HUES64 (cell line): ENCODE measurements at regions not wholly inside any gene's neighbourhood (a gene's known extent, or its start where the extent isn't known, plus 50 kb on each side); places are given as distances from the start of the nearest gene placed in this dataset.

ENCODE experiments used
- H3K27ac ChIP-seq: 2 replicates; pipeline ENCODE4 v1.7.0; 2013; ENCODE audit warnings: low read depth, low read length, inconsistent platforms
- H3K27me3 ChIP-seq: 2 replicates; pipeline ENCODE4 v1.6.1; 2013; ENCODE audit warnings: mild to moderate bottlenecking, low read length; ENCODE audit not compliant: insufficient read depth
- H3K36me3 ChIP-seq: 2 replicates; pipeline ENCODE4 v1.6.1; 2013; ENCODE audit warnings: mild to moderate bottlenecking, low read length; ENCODE audit not compliant: insufficient read depth
- H3K4me1 ChIP-seq: 2 replicates; pipeline ENCODE4 v1.6.1; 2013; ENCODE audit warnings: mild to moderate bottlenecking, low read length, moderate library complexity; ENCODE audit not compliant: insufficient read depth
- H3K4me3 ChIP-seq: 2 replicates; pipeline ENCODE4 v1.5.1; 2013; ENCODE audit warnings: mild to moderate bottlenecking, low read length, moderate library complexity
- H3K9ac ChIP-seq: 2 replicates; pipeline ENCODE4 v1.6.1; 2013; ENCODE audit warnings: mild to moderate bottlenecking, low read depth, low read length
- H3K9me3 ChIP-seq: 2 replicates; pipeline ENCODE4 v1.6.1; 2013; ENCODE audit warnings: low read depth, low read length; ENCODE audit not compliant: insufficient read depth
- WGBS: fragments of 150-250, 120-280 bp; methylation state at CpG from one replicate; pipeline ENCODE4 v1.1.7; 2013; ENCODE audit warnings: missing lambda C conversion rate; 5-methylcytosine and 5-hydroxymethylcytosine counted together

- Histone ChIP-seq H3K36me3 (no peaks in the 10 kb centered on the region), H3K27me3 (no peaks in the 10 kb centered on the region), H3K9me3 (no peaks in the 10 kb centered on the region), H3K9ac (no peak overlapping the region), H3K27ac (no peak overlapping the region), H3K4me3 (no peak overlapping the region), H3K4me1 (peaks cover 8% of the 10 kb centered on the region)
- WGBS: 81% methylated on average over 3 of the region's 3 CpGs
These were observed 157.0 kb upstream of the TRPC7 start for GRCh38 chr5:136522217-136522956.

- Histone ChIP-seq H3K27me3 (no peaks in the 10 kb centered on the region), H3K4me3 (no peak overlapping the region), H3K4me1 (peaks cover 14% of the 10 kb centered on the region), H3K36me3 (no peaks in the 10 kb centered on the region), H3K9ac (no peak overlapping the region), H3K27ac (no peak overlapping the region), H3K9me3 (no peaks in the 10 kb centered on the region)
These were observed 156.4 kb upstream of the TRPC7 start for GRCh38 chr5:136521696-136522095.

GRCh38 chr5:136518814-136519213 lies 153.5 kb upstream of the TRPC7 start:
- Histone ChIP-seq H3K27ac (no peak overlapping the region), H3K36me3 (no peaks in the 10 kb centered on the region), H3K9ac (no peak overlapping the region), H3K27me3 (no peaks in the 10 kb centered on the region), H3K4me3 (no peak overlapping the region), H3K9me3 (no peaks in the 10 kb centered on the region), H3K4me1 (peaks cover 10% of the 10 kb centered on the region; the same call in 1 of the 2 replicates)
- 91% methylated on average over 3 of the region's 3 CpGs for WGBS

- 92% methylated on average over 1 of the region's 1 CpG for WGBS
- H3K36me3 ChIP-seq: no peaks in the 10 kb centered on the region
- no peaks in the 10 kb centered on the region for H3K9me3 ChIP-seq
- no peaks in the 10 kb centered on the region for H3K27me3 ChIP-seq
- H3K9ac ChIP-seq: no peak overlapping the region
- peaks cover 10% of the 10 kb centered on the region; the same call in 1 of the 2 replicates for H3K4me1 ChIP-seq
- H3K27ac ChIP-seq: no peak overlapping the region
- no peak overlapping the region for H3K4me3 ChIP-seq
These were observed 152.8 kb upstream of the TRPC7 start for GRCh38 chr5:136518174-136518573.

GRCh38 chr5:136517755-136518154 lies 152.4 kb upstream of the TRPC7 start:
- Histone ChIP-seq H3K9ac (no peak overlapping the region), H3K27ac (no peak overlapping the region)
- WGBS: no CpG with 5 or more reads among the region's 1 CpG

GRCh38 chr5:136516637-136517036 lies 151.3 kb upstream of the TRPC7 start:
- Histone ChIP-seq H3K9me3 (no peaks in the 10 kb centered on the region), H3K4me1 (peaks cover 10% of the 10 kb centered on the region; the same call in 1 of the 2 replicates), H3K27me3 (no peaks in the 10 kb centered on the region), H3K4me3 (no peak overlapping the region), H3K27ac (no peak overlapping the region), H3K36me3 (no peaks in the 10 kb centered on the region), H3K9ac (no peak overlapping the region)
- 92% methylated on average over 3 of the region's 3 CpGs for WGBS

More at GRCh38 chr5:136517755-136518154, 152.4 kb upstream of the TRPC7 start:
- Histone ChIP-seq H3K27me3 (no peaks in the 10 kb centered on the region), H3K36me3 (no peaks in the 10 kb centered on the region), H3K4me3 (no peak overlapping the region), H3K9me3 (no peaks in the 10 kb centered on the region), H3K4me1 (peaks cover 10% of the 10 kb centered on the region; the same call in 1 of the 2 replicates)

GRCh38 chr5:136513430-136513829 lies 148.1 kb upstream of the TRPC7 start:
- WGBS: 95% methylated on average over 3 of the region's 3 CpGs
- Histone ChIP-seq H3K9me3 (no peaks in the 10 kb centered on the region), H3K9ac (no peak overlapping the region), H3K27ac (no peak overlapping the region), H3K27me3 (no peaks in the 10 kb centered on the region), H3K4me3 (no peak overlapping the region), H3K4me1 (peaks cover 10% of the 10 kb centered on the region; the same call in 1 of the 2 replicates), H3K36me3 (no peaks in the 10 kb centered on the region)

GRCh38 chr5:136511046-136511445 lies 145.7 kb upstream of the TRPC7 start:
- 89% methylated on average over 2 of the region's 3 CpGs for whole genome bisulfite sequencing
- Histone ChIP-seq H3K9ac (no peak overlapping the region), H3K4me3 (no peak overlapping the region)

GRCh38 chr5:136510481-136510880 lies 145.1 kb upstream of the TRPC7 start:
- Histone ChIP-seq H3K27me3 (no peaks in the 10 kb centered on the region), H3K4me3 (no peak overlapping the region), H3K27ac (no peak overlapping the region), H3K36me3 (no peaks in the 10 kb centered on the region), H3K4me1 (no peaks in the 10 kb centered on the region), H3K9me3 (no peaks in the 10 kb centered on the region), H3K9ac (no peak overlapping the region)

More at GRCh38 chr5:136511046-136511445, 145.7 kb upstream of the TRPC7 start:
- Histone ChIP-seq H3K27ac (no peak overlapping the region), H3K9me3 (no peaks in the 10 kb centered on the region), H3K4me1 (no peaks in the 10 kb centered on the region), H3K27me3 (no peaks in the 10 kb centered on the region), H3K36me3 (no peaks in the 10 kb centered on the region)

- Histone ChIP-seq H3K4me3 (no peak overlapping the region), H3K9me3 (no peaks in the 10 kb centered on the region), H3K27ac (no peak overlapping the region), H3K36me3 (no peaks in the 10 kb centered on the region), H3K9ac (no peak overlapping the region), H3K4me1 (no peaks in the 10 kb centered on the region), H3K27me3 (no peaks in the 10 kb centered on the region)
- WGBS: 67% methylated on average over 1 of the region's 1 CpG
These were observed 140.8 kb upstream of the TRPC7 start for GRCh38 chr5:136506131-136506530.

GRCh38 chr5:136501133-136501532 lies 135.8 kb upstream of the TRPC7 start:
- WGBS: 100% methylated on average over 1 of the region's 1 CpG
- Histone ChIP-seq H3K27ac (no peak overlapping the region), H3K36me3 (no peaks in the 10 kb centered on the region), H3K4me1 (no peaks in the 10 kb centered on the region), H3K9ac (no peak overlapping the region), H3K9me3 (peaks cover 24% of the 10 kb centered on the region), H3K4me3 (no peak overlapping the region), H3K27me3 (no peaks in the 10 kb centered on the region)

GRCh38 chr5:136492587-136492986 lies 127.2 kb upstream of the TRPC7 start:
- H3K27ac ChIP-seq: no peak overlapping the region
- H3K9ac ChIP-seq: no peak overlapping the region
- H3K9me3 ChIP-seq: peaks cover 21% of the 10 kb centered on the region; the same call in 1 of the 2 replicates
- H3K4me3 ChIP-seq: no peak overlapping the region
- H3K27me3 ChIP-seq: no peaks in the 10 kb centered on the region
- H3K36me3 ChIP-seq: no peaks in the 10 kb centered on the region
- H3K4me1 ChIP-seq: peaks cover 11% of the 10 kb centered on the region
